ENCODE measurements at regions not wholly inside any gene's neighbourhood (a gene's known extent, or its start where the extent isn't known, plus 50 kb on each side); places are given as distances from the start of the nearest gene placed in this dataset.

DNA sequence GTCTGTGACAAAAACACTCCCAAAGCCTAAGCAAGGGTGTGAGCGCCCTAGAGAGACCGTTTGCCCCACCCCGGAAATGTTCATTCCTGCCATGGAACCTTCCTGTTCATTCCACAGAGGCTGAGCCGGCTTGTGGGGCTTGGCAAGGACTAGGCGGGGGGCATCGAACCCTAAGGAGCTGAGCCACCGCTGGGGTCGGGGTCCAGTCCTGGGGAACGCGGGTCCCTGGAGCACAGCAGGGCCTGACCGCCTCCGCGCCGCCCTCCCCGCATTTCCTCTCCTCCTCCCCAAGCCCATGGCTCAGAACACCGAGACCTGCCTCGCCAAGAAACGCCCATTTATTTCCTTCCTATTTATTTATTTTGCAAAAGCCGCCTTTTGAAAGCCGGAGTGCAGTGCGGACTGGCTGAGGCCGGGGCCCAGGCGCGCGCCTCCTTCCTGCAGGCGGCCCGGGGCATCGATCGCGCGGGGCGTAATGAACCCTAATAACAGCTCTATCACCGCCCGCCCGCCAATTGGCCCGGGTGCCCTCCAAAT, 228.9 kb upstream of the IRX4 start:
- no peak for DNase-seq (ENCODE audit: unreplicated experiment)
- ChIA-PET POLR2A (no interaction called here), CTCF (interaction anchor here (0.6 kb wide), 1 partner anchor 1634 kb away, joined by 3 read pairs; no protein-coding TSS in a partner anchor)
- Mint-ChIP-seq H3K4me3 (ENCODE audit: unreplicated experiment) (no peak overlapping the region), H3K27ac (ENCODE audit: low read depth, unreplicated experiment) (no peak overlapping the region), H3K9me3 (ENCODE audit: unreplicated experiment) (no peaks in the 10 kb centered on the region), H3K27me3 (ENCODE audit: insufficient read depth, unreplicated experiment) (no peaks in the 10 kb centered on the region), H3K36me3 (ENCODE audit: insufficient read depth, unreplicated experiment) (no peaks in the 10 kb centered on the region), H3K4me1 (ENCODE audit: insufficient read depth, unreplicated experiment) (no peaks in the 10 kb centered on the region)
- no TSS peak for BruUV-seq (replicated peaks)
- intact Hi-C loops (cut with micrococcal nuclease): no loop called here
- TF ChIP-seq, protein P1, sequence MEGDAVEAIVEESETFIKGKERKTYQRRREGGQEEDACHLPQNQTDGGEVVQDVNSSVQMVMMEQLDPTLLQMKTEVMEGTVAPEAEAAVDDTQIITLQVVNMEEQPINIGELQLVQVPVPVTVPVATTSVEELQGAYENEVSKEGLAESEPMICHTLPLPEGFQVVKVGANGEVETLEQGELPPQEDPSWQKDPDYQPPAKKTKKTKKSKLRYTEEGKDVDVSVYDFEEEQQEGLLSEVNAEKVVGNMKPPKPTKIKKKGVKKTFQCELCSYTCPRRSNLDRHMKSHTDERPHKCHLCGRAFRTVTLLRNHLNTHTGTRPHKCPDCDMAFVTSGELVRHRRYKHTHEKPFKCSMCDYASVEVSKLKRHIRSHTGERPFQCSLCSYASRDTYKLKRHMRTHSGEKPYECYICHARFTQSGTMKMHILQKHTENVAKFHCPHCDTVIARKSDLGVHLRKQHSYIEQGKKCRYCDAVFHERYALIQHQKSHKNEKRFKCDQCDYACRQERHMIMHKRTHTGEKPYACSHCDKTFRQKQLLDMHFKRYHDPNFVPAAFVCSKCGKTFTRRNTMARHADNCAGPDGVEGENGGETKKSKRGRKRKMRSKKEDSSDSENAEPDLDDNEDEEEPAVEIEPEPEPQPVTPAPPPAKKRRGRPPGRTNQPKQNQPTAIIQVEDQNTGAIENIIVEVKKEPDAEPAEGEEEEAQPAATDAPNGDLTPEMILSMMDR (IDR thresholded peaks at IDR 0.05; ENCODE audit: unreplicated experiment): no peak

DNA sequence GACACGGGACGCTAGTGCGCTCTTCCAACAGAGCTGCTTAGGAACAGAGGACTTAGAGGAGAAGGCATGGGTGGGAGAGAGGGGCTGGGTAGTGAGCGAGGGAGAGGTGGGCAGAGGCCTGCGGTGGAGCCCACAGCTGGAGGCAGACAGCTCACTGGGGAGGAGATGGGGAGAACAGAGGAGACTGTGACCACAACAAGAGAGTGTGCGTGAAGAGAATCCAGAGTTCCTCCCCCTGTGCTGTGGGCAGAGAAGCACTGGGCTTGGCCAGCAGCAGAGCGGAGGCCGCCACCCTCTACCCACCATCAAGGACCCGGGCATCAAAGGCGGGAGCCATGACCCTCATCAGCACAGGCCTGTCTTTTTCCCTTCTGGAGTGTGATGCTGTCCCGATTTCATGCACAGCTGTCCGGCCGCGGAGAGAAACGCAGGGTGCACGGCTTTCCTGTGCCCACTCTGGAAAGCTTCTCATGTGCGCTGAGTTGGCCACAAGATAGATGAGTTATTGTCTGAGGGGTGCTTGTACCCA, 228.3 kb upstream of the IRX4 start:
- BruUV-seq (replicated peaks): no TSS peak
- ChIA-PET POLR2A (no interaction called here), CTCF (no interaction called here)
- H3K27me3 Mint-ChIP-seq (ENCODE audit: insufficient read depth, unreplicated experiment): no peaks in the 10 kb centered on the region
- no peaks in the 10 kb centered on the region for H3K9me3 Mint-ChIP-seq (ENCODE audit: unreplicated experiment)
- no peaks in the 10 kb centered on the region for H3K36me3 Mint-ChIP-seq (ENCODE audit: insufficient read depth, unreplicated experiment)
- H3K27ac Mint-ChIP-seq (ENCODE audit: low read depth, unreplicated experiment): no peak overlapping the region
- no peaks in the 10 kb centered on the region for H3K4me1 Mint-ChIP-seq (ENCODE audit: insufficient read depth, unreplicated experiment)
- intact Hi-C loops (cut with micrococcal nuclease): no loop called here
- no peak for DNase-seq (ENCODE audit: unreplicated experiment)
- TF ChIP-seq, protein P1 (IDR thresholded peaks at IDR 0.05; ENCODE audit: unreplicated experiment): no peak
- H3K4me3 Mint-ChIP-seq (ENCODE audit: unreplicated experiment): no peak overlapping the region

DNA sequence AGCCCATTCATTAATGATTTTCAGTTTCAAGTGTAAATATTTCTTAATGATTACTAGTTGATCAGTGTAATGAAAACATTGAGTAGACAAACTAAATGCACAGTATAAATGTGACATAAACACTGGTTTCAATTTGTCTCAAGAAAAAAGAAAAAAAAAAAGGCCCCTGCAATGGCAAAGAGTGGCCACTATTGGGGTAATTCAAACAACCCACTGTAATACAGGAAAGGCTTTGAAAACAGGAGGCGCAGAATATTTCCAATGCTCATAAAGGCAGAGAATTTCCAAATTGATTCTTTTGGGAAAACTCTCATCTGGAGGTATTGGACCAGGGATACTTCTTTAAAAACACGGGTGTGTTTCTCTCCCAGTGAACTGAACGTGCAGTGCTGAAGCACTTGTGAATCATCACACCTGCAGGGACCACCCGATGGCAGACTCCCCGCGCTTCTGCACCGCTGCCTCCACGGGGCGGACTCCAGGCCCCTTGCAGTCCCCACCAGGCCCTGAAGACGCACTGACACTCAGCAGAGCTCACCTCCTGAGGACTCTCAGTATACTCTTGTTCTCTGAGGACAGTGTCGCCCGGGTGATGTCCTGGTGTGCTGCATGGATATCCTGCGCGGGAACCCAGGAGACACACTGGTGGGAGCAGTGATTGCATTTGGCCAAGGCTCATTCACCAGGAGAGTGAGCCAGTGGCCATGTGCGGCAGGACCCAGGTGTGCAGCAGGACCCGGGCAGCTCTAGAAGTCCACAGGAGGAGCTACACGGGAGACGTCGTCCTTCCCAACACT, 227.6 kb upstream of the IRX4 start:
- no TSS peak for BruUV-seq (replicated peaks)
- DNase-seq (ENCODE audit: unreplicated experiment): no peak
- no peak overlapping the region for H3K27ac Mint-ChIP-seq (ENCODE audit: low read depth, unreplicated experiment)
- H3K4me1 Mint-ChIP-seq (ENCODE audit: insufficient read depth, unreplicated experiment): no peaks in the 10 kb centered on the region
- H3K4me3 Mint-ChIP-seq (ENCODE audit: unreplicated experiment): no peak overlapping the region
- H3K9me3 Mint-ChIP-seq (ENCODE audit: unreplicated experiment): no peaks in the 10 kb centered on the region
- TF ChIP-seq, protein P1 (IDR thresholded peaks at IDR 0.05; ENCODE audit: unreplicated experiment): no peak
- CTCF ChIA-PET: no interaction called here
- no peaks in the 10 kb centered on the region for H3K27me3 Mint-ChIP-seq (ENCODE audit: insufficient read depth, unreplicated experiment)
- H3K36me3 Mint-ChIP-seq (ENCODE audit: insufficient read depth, unreplicated experiment): no peaks in the 10 kb centered on the region
- intact Hi-C loops (cut with micrococcal nuclease): no loop called here
- POLR2A ChIA-PET: no interaction called here

DNA sequence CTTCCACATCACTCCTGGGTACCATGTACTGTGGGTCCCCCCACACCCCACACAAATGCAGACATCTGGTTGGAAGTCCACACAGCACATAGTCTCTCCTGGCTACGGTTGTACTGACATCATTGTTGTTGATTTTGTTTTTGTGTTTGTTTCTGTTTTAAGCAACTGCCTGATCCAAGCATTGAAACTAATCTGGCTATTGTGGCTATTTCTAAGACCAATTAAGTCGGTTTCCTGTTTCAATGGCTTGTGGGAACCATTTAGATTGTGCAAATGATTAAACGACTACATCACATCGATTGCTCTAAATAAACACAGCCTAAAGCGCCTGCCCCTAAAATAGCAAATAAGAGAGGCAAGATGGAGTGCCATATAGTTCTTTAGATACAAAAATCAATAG, 226.8 kb upstream of the IRX4 start:
- Mint-ChIP-seq H3K4me1 (ENCODE audit: insufficient read depth, unreplicated experiment) (no peaks in the 10 kb centered on the region), H3K4me3 (ENCODE audit: unreplicated experiment) (no peak overlapping the region), H3K27ac (ENCODE audit: low read depth, unreplicated experiment) (no peak overlapping the region), H3K36me3 (ENCODE audit: insufficient read depth, unreplicated experiment) (no peaks in the 10 kb centered on the region), H3K27me3 (ENCODE audit: insufficient read depth, unreplicated experiment) (no peaks in the 10 kb centered on the region), H3K9me3 (ENCODE audit: unreplicated experiment) (no peaks in the 10 kb centered on the region)
- POLR2A ChIA-PET: no interaction called here
- CTCF ChIA-PET: no interaction called here
- no peak for DNase-seq (ENCODE audit: unreplicated experiment)
- TF ChIP-seq, protein P1 (IDR thresholded peaks at IDR 0.05; ENCODE audit: unreplicated experiment): no peak
- intact Hi-C loops (cut with micrococcal nuclease): no loop called here
- no TSS peak for BruUV-seq (replicated peaks)

Measured in MCF 10A (cell line).